ENCODE measurements at regions not wholly inside any gene's neighbourhood (a gene's known extent, or its start where the extent isn't known, plus 50 kb on each side); places are given as distances from the start of the nearest gene placed in this dataset.

DNA sequence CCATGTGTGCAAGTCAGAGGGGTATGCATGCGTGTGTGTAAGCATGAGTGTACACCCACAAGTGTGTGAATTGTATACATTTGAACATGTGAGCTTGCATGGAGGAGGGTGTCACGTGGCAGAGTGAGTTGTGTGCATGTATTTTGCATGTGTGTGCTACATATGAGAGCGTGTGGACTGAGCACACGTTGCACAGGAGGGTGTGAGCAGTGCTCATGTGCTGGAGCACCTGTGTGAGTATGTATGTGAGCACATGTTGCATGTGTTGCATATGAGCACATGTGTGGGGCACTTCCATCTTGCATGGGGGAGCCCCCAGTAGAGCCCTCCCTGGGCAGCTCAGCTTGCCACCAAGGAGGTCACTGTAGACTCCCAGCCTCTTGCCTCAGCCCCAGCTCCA, 180.2 kb upstream of the MYL2 start:
- no peaks in the 10 kb centered on the region for H3K9me3 ChIP-seq (ENCODE audit: control insufficient read depth, insufficient read depth, low read length)
- no peaks in the 10 kb centered on the region; the same call in 1 of the 2 replicates for H3K36me3 ChIP-seq (ENCODE audit: insufficient read depth, low read length)
- no peak overlapping the region for H3K9ac ChIP-seq (ENCODE audit: low read depth, low read length)
- peaks cover 3% of the 10 kb centered on the region; the same call in 1 of the 2 replicates for H3K4me1 ChIP-seq (ENCODE audit: insufficient read depth, low read length)

DNA sequence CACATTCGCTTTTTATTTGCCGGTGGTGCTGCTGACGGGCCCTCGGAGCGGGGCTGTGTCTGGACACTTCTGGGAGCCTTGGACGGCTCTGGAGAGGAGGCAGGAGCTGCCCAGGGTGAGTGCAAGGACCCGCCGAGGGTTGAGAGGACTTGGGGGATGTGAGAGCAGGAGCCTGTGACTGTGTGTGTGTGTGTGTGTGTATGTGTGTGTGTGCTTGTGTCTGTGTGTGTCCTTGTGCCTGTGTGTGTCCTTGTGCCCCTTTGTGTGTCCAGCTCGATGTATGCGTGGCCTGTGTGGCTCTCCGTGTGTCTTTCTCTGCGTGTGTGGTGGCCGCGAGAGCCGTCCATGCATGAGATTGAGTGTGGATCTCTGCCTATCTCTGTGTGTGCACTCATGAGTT, 179.6 kb upstream of the MYL2 start:
- H3K4me1 ChIP-seq (ENCODE audit: insufficient read depth, low read length): no peaks in the 10 kb centered on the region; the same call in 1 of the 2 replicates
- no peaks in the 10 kb centered on the region for H3K9me3 ChIP-seq (ENCODE audit: control insufficient read depth, insufficient read depth, low read length)

GRCh38 chr12:111099186-111099585, 178.8 kb upstream of the MYL2 start:
- no peaks in the 10 kb centered on the region for H3K4me1 ChIP-seq (ENCODE audit: insufficient read depth, low read length)

More for the DNA sequence above, 179.6 kb upstream of the MYL2 start:
- H3K36me3 ChIP-seq (ENCODE audit: insufficient read depth, low read length): no peaks in the 10 kb centered on the region; the same call in 1 of the 2 replicates
- H3K9ac ChIP-seq (ENCODE audit: low read depth, low read length): no peak overlapping the region

GRCh38 chr12:111094157-111095010, 174.0 kb upstream of the MYL2 start:
- peaks cover 6% of the 10 kb centered on the region; the same call in 1 of the 2 replicates for H3K4me1 ChIP-seq (ENCODE audit: insufficient read depth, low read length)

More at GRCh38 chr12:111099186-111099585, 178.8 kb upstream of the MYL2 start:
- H3K36me3 ChIP-seq (ENCODE audit: insufficient read depth, low read length): no peaks in the 10 kb centered on the region; the same call in 1 of the 2 replicates
- H3K9ac ChIP-seq (ENCODE audit: low read depth, low read length): no peak overlapping the region
- no peaks in the 10 kb centered on the region for H3K9me3 ChIP-seq (ENCODE audit: control insufficient read depth, insufficient read depth, low read length)

GRCh38 chr12:111093428-111094142, 173.2 kb upstream of the MYL2 start:
- no peaks in the 10 kb centered on the region; the same call in 1 of the 2 replicates for H3K36me3 ChIP-seq (ENCODE audit: insufficient read depth, low read length)
- H3K9ac ChIP-seq (ENCODE audit: low read depth, low read length): no peak overlapping the region
- peaks cover 6% of the 10 kb centered on the region; the same call in 1 of the 2 replicates for H3K4me1 ChIP-seq (ENCODE audit: insufficient read depth, low read length)
- no peaks in the 10 kb centered on the region for H3K9me3 ChIP-seq (ENCODE audit: control insufficient read depth, insufficient read depth, low read length)

More at GRCh38 chr12:111094157-111095010, 174.0 kb upstream of the MYL2 start:
- no peaks in the 10 kb centered on the region; the same call in 1 of the 2 replicates for H3K36me3 ChIP-seq (ENCODE audit: insufficient read depth, low read length)
- no peak overlapping the region for H3K9ac ChIP-seq (ENCODE audit: low read depth, low read length)
- no peaks in the 10 kb centered on the region for H3K9me3 ChIP-seq (ENCODE audit: control insufficient read depth, insufficient read depth, low read length)

- peaks cover 6% of the 10 kb centered on the region; the same call in 1 of the 2 replicates for H3K4me1 ChIP-seq (ENCODE audit: insufficient read depth, low read length)
- H3K9ac ChIP-seq (ENCODE audit: low read depth, low read length): no peak overlapping the region
- no peaks in the 10 kb centered on the region for H3K9me3 ChIP-seq (ENCODE audit: control insufficient read depth, insufficient read depth, low read length)
- H3K36me3 ChIP-seq (ENCODE audit: insufficient read depth, low read length): no peaks in the 10 kb centered on the region; the same call in 1 of the 2 replicates
Observed at GRCh38 chr12:111091051-111091450, 170.7 kb upstream of the MYL2 start.

- no peaks in the 10 kb centered on the region for H3K36me3 ChIP-seq (ENCODE audit: insufficient read depth, low read length)
- no peaks in the 10 kb centered on the region; the same call in 1 of the 2 replicates for H3K9me3 ChIP-seq (ENCODE audit: control insufficient read depth, insufficient read depth, low read length)
- no peak overlapping the region for H3K9ac ChIP-seq (ENCODE audit: low read depth, low read length)
- peaks cover 6% of the 10 kb centered on the region; the same call in 1 of the 2 replicates for H3K4me1 ChIP-seq (ENCODE audit: insufficient read depth, low read length)
Observed at GRCh38 chr12:111089616-111090015, 169.2 kb upstream of the MYL2 start.

GRCh38 chr12:111088409-111088808, 168.0 kb upstream of the MYL2 start:
- Histone ChIP-seq H3K9ac (ENCODE audit: low read depth, low read length) (no peak overlapping the region), H3K36me3 (ENCODE audit: insufficient read depth, low read length) (no peaks in the 10 kb centered on the region), H3K4me1 (ENCODE audit: insufficient read depth, low read length) (peaks cover 6% of the 10 kb centered on the region; the same call in 1 of the 2 replicates), H3K9me3 (ENCODE audit: control insufficient read depth, insufficient read depth, low read length) (no peaks in the 10 kb centered on the region; the same call in 1 of the 2 replicates)

- H3K4me1 ChIP-seq (ENCODE audit: insufficient read depth, low read length): no peaks in the 10 kb centered on the region
- no peaks in the 10 kb centered on the region for H3K36me3 ChIP-seq (ENCODE audit: insufficient read depth, low read length)
- no peaks in the 10 kb centered on the region; the same call in 1 of the 2 replicates for H3K9me3 ChIP-seq (ENCODE audit: control insufficient read depth, insufficient read depth, low read length)
- no peak overlapping the region for H3K9ac ChIP-seq (ENCODE audit: low read depth, low read length)
Observed at GRCh38 chr12:111086947-111087700, 166.7 kb upstream of the MYL2 start.

DNA sequence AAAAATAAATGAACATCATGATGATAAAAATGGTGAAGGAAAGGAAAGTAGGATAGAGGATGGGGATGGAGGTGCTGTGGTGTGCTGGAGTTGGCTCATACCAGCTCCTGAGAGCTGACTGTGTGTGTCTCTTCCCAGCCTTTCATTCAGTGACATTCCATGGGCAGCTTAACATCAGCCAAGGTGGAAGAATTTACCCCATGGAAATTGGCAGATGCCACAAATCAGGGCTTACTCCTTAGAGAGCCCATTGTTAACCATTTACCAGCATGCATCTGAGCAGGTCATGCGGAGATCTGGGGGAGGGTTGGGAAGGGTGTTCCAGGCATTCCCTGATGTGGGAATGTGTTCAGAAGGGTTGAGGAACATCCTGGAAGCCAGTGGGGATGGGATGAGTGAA, 164.7 kb upstream of the MYL2 start:
- Histone ChIP-seq H3K9me3 (ENCODE audit: control insufficient read depth, insufficient read depth, low read length) (no peaks in the 10 kb centered on the region; the same call in 1 of the 2 replicates), H3K4me1 (ENCODE audit: insufficient read depth, low read length) (no peaks in the 10 kb centered on the region), H3K36me3 (ENCODE audit: insufficient read depth, low read length) (no peaks in the 10 kb centered on the region), H3K9ac (ENCODE audit: low read depth, low read length) (no peak overlapping the region)

GRCh38 chr12:111084605-111085004, 164.2 kb upstream of the MYL2 start:
- Histone ChIP-seq H3K36me3 (ENCODE audit: insufficient read depth, low read length) (no peaks in the 10 kb centered on the region), H3K9ac (ENCODE audit: low read depth, low read length) (no peak overlapping the region), H3K9me3 (ENCODE audit: control insufficient read depth, insufficient read depth, low read length) (no peaks in the 10 kb centered on the region; the same call in 1 of the 2 replicates), H3K4me1 (ENCODE audit: insufficient read depth, low read length) (no peaks in the 10 kb centered on the region)

GRCh38 chr12:111084158-111084557, 163.8 kb upstream of the MYL2 start:
- Histone ChIP-seq H3K4me1 (ENCODE audit: insufficient read depth, low read length) (no peaks in the 10 kb centered on the region), H3K9ac (ENCODE audit: low read depth, low read length) (no peak overlapping the region), H3K36me3 (ENCODE audit: insufficient read depth, low read length) (no peaks in the 10 kb centered on the region), H3K9me3 (ENCODE audit: control insufficient read depth, insufficient read depth, low read length) (no peaks in the 10 kb centered on the region; the same call in 1 of the 2 replicates)

DNA sequence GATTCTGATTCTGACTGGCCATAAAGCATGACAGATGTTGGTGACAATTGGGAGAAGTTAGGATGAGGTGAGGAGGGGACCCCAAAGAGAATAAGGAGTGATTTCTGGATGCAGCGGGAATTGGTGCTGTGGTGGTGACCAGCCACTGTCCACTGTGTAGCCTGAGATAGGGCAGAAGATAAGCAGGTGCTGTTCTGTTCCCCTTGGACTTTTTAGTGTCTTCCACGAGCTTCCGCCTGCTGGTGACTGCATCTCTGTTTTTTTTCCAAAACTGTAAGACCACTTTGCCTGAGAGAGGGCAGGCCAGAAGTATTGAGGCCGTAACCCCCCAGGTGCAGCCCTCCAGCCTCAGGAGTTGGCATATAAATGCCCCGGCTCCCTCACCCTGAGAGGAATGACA, 161.2 kb upstream of the MYL2 start:
- no peaks in the 10 kb centered on the region for H3K4me1 ChIP-seq (ENCODE audit: insufficient read depth, low read length)
- H3K9me3 ChIP-seq (ENCODE audit: control insufficient read depth, insufficient read depth, low read length): no peaks in the 10 kb centered on the region; the same call in 1 of the 2 replicates
- H3K36me3 ChIP-seq (ENCODE audit: insufficient read depth, low read length): no peaks in the 10 kb centered on the region
- no peak overlapping the region for H3K9ac ChIP-seq (ENCODE audit: low read depth, low read length)

GRCh38 chr12:111078731-111079130, 158.4 kb upstream of the MYL2 start:
- Histone ChIP-seq H3K4me1 (ENCODE audit: insufficient read depth, low read length) (peaks cover 8% of the 10 kb centered on the region; the same call in 1 of the 2 replicates), H3K9me3 (ENCODE audit: control insufficient read depth, insufficient read depth, low read length) (no peaks in the 10 kb centered on the region), H3K36me3 (ENCODE audit: insufficient read depth, low read length) (no peaks in the 10 kb centered on the region), H3K9ac (ENCODE audit: low read depth, low read length) (no peak overlapping the region)

Data from ES-I3 (cell line).